PC-3 (cell line): ENCODE measurements at regions not wholly inside any gene's neighbourhood (a gene's known extent, or its start where the extent isn't known, plus 50 kb on each side); places are given as distances from the start of the nearest gene placed in this dataset.

Experiments used
- EZH2 ChIP-seq: fragments of 300-600 bp; sonication (generic); IDR thresholded peaks from one replicate; pipeline ENCODE4 v1.6.1; 2017; ENCODE audit warnings: antibody characterized with exemption, mild to moderate bottlenecking, low read length; ENCODE audit not compliant: unreplicated experiment
- TF ChIP-seq, protein P1 (sequence below): fragments of 300-600 bp; sonication (generic); conservative IDR thresholded peaks from 2 replicates; pipeline ENCODE4 v1.5.1; 2017; ENCODE audit warnings: antibody characterized with exemption, low read depth, mild to moderate bottlenecking, low read length

GRCh38 chr5:117332341-117332740 lies 757.7 kb upstream of the SEMA6A start:
- TF ChIP-seq EZH2, result no peak
- TF ChIP-seq, protein P1, sequence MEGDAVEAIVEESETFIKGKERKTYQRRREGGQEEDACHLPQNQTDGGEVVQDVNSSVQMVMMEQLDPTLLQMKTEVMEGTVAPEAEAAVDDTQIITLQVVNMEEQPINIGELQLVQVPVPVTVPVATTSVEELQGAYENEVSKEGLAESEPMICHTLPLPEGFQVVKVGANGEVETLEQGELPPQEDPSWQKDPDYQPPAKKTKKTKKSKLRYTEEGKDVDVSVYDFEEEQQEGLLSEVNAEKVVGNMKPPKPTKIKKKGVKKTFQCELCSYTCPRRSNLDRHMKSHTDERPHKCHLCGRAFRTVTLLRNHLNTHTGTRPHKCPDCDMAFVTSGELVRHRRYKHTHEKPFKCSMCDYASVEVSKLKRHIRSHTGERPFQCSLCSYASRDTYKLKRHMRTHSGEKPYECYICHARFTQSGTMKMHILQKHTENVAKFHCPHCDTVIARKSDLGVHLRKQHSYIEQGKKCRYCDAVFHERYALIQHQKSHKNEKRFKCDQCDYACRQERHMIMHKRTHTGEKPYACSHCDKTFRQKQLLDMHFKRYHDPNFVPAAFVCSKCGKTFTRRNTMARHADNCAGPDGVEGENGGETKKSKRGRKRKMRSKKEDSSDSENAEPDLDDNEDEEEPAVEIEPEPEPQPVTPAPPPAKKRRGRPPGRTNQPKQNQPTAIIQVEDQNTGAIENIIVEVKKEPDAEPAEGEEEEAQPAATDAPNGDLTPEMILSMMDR, result no peak
